Right lobe of liver (tissue), 4 donors: ENCODE measurements at regions not wholly inside any gene's neighbourhood (a gene's known extent, or its start where the extent isn't known, plus 50 kb on each side); places are given as distances from the start of the nearest gene placed in this dataset.
"Not testable (repeated sequence)": the region's sequence is repeated elsewhere in the genome, so short reads cannot be mapped to it uniquely, and the experiment has no call there.

Experiments
- CTCF ChIP-seq, 4 donors: fragments of 200-600 bp in 3 of 4; fragments of 450-650 bp in 1 of 4; IDR thresholded peaks; one replicate each; pipeline versions ENCODE4 v1.5.1 to v1.8.0; 2016 to 2022; ENCODE audit warnings: antibody characterized with exemption in 4 of 4, mild to moderate bottlenecking in 2 of 4
- POLR2A ChIP-seq: fragments of 450-650 bp; IDR thresholded peaks from one replicate; pipeline ENCODE4 v1.6.1; 2017; ENCODE audit warnings: antibody characterized with exemption, mild to moderate bottlenecking
- donor health status: DM: no; HTN: no; CAD: no.
- donor health status: DM: no; HTN: no; CAD: no.
- donor health status: DM: no; HTN: yes; CAD: no.

- not testable (repeated sequence) for TF ChIP-seq CTCF (IDR thresholded peaks at IDR 0.05); POLR2A
These were observed 115.6 kb upstream of the MARK1 start for GRCh38 chr1:220412382-220412781.
